OCI-LY3 (cell line): ENCODE measurements at regions not wholly inside any gene's neighbourhood (a gene's known extent, or its start where the extent isn't known, plus 50 kb on each side); places are given as distances from the start of the nearest gene placed in this dataset.

ENCODE experiments used
- H2AFZ ChIP-seq: fragments of 200-600, 300-600 bp; shearing (Covaris generic); 2 replicates; pipeline ENCODE4 v1.6.0; 2014; ENCODE audit warnings: antibody characterized with exemption, low read depth, low read length
- H3K27ac ChIP-seq: fragments of 200-600, 300-600 bp; sonication (generic); 2 replicates; pipeline ENCODE4 v1.5.1; 2014; ENCODE audit warnings: mild to moderate bottlenecking, low read length, moderate library complexity, mixed read lengths
- H3K27me3 ChIP-seq: fragments of 200-600, 300-600 bp; sonication (generic); 2 replicates; pipeline ENCODE4 v1.6.1; 2014; ENCODE audit warnings: low read depth, low read length, mixed read lengths
- H3K36me3 ChIP-seq: fragments of 200-600, 300-600 bp; sonication (generic); replicated peaks from 2 replicates; pipeline ENCODE3; 2014; ENCODE audit warnings: low read depth, low read length, mixed read lengths
- H3K4me1 ChIP-seq: fragments of 300-600, 200-600 bp; sonication (generic); 2 replicates; pipeline ENCODE4 v1.6.1; 2014; ENCODE audit warnings: low read length, mixed read lengths
- H3K4me2 ChIP-seq: fragments of 200-600, 300-600 bp; sonication (generic); 2 replicates; pipeline ENCODE4 v1.6.1; 2014; ENCODE audit warnings: low read length, mixed read lengths
- H3K4me3 ChIP-seq: fragments of 300-600, 200-600 bp; sonication (generic); 2 replicates; pipeline ENCODE4 v1.5.1; 2014; ENCODE audit warnings: antibody characterized with exemption, mild to moderate bottlenecking, low read length, moderate library complexity
- H3K79me2 ChIP-seq: fragments of 300-600, 200-600 bp; shearing (Covaris generic); 2 replicates; pipeline ENCODE4 v1.6.1; 2014; ENCODE audit warnings: mild to moderate bottlenecking, low read length, mixed read lengths
- H3K9ac ChIP-seq: fragments of 300-600, 200-600 bp; shearing (Covaris generic); 2 replicates; pipeline ENCODE4 v1.6.0; 2014; ENCODE audit warnings: mild to moderate bottlenecking, low read length, moderate library complexity
- H3K9me3 ChIP-seq: fragments of 200-600, 300-600 bp; shearing (Covaris generic); 2 replicates; pipeline ENCODE4 v1.6.1; 2014; ENCODE audit warnings: low read length, mixed read lengths; ENCODE audit not compliant: insufficient read depth
- H4K20me1 ChIP-seq: fragments of 200-600, 300-600 bp; sonication (generic); 2 replicates; pipeline ENCODE4 v1.6.1; 2016; ENCODE audit warnings: low read length, mixed read lengths; ENCODE audit not compliant: insufficient read depth
- EZH2phosphoT487 ChIP-seq: fragments of 200-600 bp; shearing (Covaris generic); IDR thresholded peaks from 2 replicates; pipeline ENCODE4 v1.6.1; 2018; ENCODE audit warnings: antibody characterized with exemption, mixed run types, low read depth
- TF ChIP-seq, protein P1 (sequence below): fragments of 200-600, 300-600 bp; sonication (generic); IDR thresholded peaks from 2 replicates; pipeline ENCODE4 v1.5.1; 2014; ENCODE audit warnings: antibody characterized with exemption, low read length, low read depth

DNA sequence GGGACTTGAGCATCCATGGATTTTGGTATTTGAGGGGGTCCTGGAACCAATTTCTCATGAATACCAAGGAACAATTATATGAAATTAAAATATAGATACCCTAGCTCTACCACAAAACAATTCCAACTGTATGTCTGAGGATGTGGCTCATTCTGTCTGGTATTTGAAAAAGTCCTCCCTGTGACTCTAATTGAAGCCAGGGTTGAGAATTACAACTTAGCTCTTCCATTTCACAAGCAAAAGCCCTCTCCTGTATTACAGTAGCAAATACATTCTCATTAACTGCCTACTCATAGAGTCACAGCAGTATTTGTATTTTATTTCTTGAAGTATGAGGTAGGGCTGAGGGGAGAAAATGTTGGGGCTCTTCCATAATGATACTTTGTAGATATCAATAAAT, 187.8 kb upstream of the OLFM3 start:
- no peaks in the 10 kb centered on the region for H4K20me1 ChIP-seq
- no peaks in the 10 kb centered on the region for H3K9me3 ChIP-seq
- H3K27ac ChIP-seq, result no peak overlapping the region
- H3K27me3 ChIP-seq, result no peaks in the 10 kb centered on the region
- H3K79me2 ChIP-seq, result no peaks in the 10 kb centered on the region
- H3K4me3 ChIP-seq, result no peak overlapping the region
- no peak overlapping the region for H3K4me2 ChIP-seq
- H2AFZ ChIP-seq, result no peak overlapping the region
- no peaks in the 10 kb centered on the region for H3K4me1 ChIP-seq
- no peaks in the 10 kb centered on the region for H3K36me3 ChIP-seq
- no peak for TF ChIP-seq EZH2phosphoT487
- TF ChIP-seq, protein P1, sequence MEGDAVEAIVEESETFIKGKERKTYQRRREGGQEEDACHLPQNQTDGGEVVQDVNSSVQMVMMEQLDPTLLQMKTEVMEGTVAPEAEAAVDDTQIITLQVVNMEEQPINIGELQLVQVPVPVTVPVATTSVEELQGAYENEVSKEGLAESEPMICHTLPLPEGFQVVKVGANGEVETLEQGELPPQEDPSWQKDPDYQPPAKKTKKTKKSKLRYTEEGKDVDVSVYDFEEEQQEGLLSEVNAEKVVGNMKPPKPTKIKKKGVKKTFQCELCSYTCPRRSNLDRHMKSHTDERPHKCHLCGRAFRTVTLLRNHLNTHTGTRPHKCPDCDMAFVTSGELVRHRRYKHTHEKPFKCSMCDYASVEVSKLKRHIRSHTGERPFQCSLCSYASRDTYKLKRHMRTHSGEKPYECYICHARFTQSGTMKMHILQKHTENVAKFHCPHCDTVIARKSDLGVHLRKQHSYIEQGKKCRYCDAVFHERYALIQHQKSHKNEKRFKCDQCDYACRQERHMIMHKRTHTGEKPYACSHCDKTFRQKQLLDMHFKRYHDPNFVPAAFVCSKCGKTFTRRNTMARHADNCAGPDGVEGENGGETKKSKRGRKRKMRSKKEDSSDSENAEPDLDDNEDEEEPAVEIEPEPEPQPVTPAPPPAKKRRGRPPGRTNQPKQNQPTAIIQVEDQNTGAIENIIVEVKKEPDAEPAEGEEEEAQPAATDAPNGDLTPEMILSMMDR, result no peak
- H3K9ac ChIP-seq, result no peak overlapping the region

DNA sequence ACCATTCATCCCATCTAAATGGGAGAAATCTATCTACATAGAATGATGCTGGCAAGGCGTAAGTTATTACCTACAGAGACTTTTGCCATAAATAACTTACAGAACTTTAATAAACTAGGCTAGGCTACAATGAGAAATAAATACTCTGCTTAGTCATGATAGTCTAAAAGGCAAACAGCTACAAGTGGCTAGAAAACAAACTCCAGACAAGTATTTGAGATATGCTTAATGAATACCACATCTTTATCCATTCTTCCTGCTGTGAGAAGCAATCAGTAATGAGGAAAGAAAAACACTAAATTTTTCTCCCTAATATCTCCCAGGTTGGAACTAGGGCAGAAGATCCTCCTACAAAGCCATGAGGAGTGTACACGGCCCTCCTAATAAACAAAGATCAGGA, 187.0 kb upstream of the OLFM3 start:
- Histone ChIP-seq H3K27me3 (no peaks in the 10 kb centered on the region), H3K9me3 (no peaks in the 10 kb centered on the region), H3K4me2 (no peak overlapping the region), H3K9ac (no peak overlapping the region), H4K20me1 (no peaks in the 10 kb centered on the region), H3K27ac (no peak overlapping the region), H3K36me3 (no peaks in the 10 kb centered on the region), H2AFZ (no peak overlapping the region), H3K4me1 (no peaks in the 10 kb centered on the region), H3K4me3 (no peak overlapping the region), H3K79me2 (no peaks in the 10 kb centered on the region)
- TF ChIP-seq EZH2phosphoT487, result no peak
- TF ChIP-seq, protein P1, result no peak

DNA sequence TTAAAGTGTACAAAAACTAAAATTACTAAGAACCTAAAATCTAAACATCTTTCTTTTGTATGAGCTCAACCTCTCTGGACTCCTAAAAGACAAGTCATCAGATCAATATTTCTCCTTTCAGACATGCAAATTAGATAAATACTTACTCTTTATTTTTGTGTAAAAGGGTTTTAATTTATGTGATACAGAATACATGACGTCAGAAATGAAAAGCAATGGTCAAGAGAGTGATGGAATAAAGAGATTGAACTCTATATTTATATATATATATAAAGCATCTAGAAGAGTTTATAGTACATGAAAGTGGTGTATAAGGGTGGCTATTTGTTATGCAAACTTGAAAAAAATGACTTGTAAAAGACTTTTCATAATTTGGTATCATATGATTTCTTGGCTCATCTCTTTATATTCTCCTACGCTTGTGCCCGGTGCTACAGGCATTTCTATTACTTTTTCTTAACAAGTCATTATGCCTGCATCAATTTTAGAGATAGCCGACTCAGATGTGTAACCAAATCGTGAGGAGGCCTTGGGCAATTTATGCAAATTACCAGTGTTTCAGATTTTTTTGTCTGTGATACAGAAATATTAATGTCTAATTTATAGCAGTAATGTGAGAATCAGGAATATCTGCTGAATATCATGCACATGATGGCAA, 186.0 kb upstream of the OLFM3 start:
- no peak overlapping the region for H3K27ac ChIP-seq
- H3K4me2 ChIP-seq, result no peak overlapping the region
- no peaks in the 10 kb centered on the region for H3K9me3 ChIP-seq
- H3K4me3 ChIP-seq, result no peak overlapping the region
- no peaks in the 10 kb centered on the region for H3K79me2 ChIP-seq
- TF ChIP-seq, protein P1, result no peak
- no peak for TF ChIP-seq EZH2phosphoT487
- no peaks in the 10 kb centered on the region for H3K36me3 ChIP-seq
- no peaks in the 10 kb centered on the region for H4K20me1 ChIP-seq
- H3K27me3 ChIP-seq, result no peaks in the 10 kb centered on the region
- no peaks in the 10 kb centered on the region for H3K4me1 ChIP-seq
- H3K9ac ChIP-seq, result no peak overlapping the region
- no peak overlapping the region for H2AFZ ChIP-seq

DNA sequence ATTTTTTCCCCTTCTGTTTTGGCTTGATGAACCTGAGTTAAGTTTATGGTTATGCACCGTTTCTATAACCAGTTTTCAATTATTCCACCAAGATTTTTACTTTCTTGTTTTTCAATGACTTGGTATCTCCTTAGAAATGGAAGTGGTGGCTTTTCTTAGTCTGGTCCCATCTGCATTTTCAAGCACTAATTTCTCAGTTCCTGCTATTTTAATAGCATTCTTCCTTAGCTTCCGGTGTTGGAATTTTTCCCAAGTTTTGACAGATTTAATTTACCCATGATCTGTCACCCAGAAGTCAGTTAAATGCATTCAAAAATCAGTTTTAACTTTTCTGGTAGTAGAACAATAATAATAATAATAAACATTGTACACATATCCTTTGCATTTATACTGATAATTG, 184.6 kb upstream of the OLFM3 start:
- H3K4me2 ChIP-seq, result no peak overlapping the region
- no peak overlapping the region for H3K4me3 ChIP-seq

More for the DNA sequence above, 184.6 kb upstream of the OLFM3 start:
- Histone ChIP-seq H3K36me3 (no peaks in the 10 kb centered on the region), H4K20me1 (no peaks in the 10 kb centered on the region), H2AFZ (no peak overlapping the region), H3K9me3 (no peaks in the 10 kb centered on the region), H3K27me3 (no peaks in the 10 kb centered on the region), H3K79me2 (no peaks in the 10 kb centered on the region), H3K4me1 (no peaks in the 10 kb centered on the region), H3K9ac (no peak overlapping the region), H3K27ac (no peak overlapping the region)
- no peak for TF ChIP-seq EZH2phosphoT487
- TF ChIP-seq, protein P1, result no peak
